BE2C (cell line): ENCODE measurements at regions not wholly inside any gene's neighbourhood (a gene's known extent, or its start where the extent isn't known, plus 50 kb on each side); places are given as distances from the start of the nearest gene placed in this dataset.
"Not testable (repeated sequence)": the region's sequence is repeated elsewhere in the genome, so short reads cannot be mapped to it uniquely, and the experiment has no call there.

Experiments used
- DNase-seq: peaks from one replicate; pipeline ENCODE4 v3.0.0-alpha.2; 2020
- H3K27me3 ChIP-seq: fragments of 250-450 bp; sonication (Bioruptor Pico); 2 replicates; pipeline ENCODE4 v1.5.1; 2020; ENCODE audit warnings: mild to moderate bottlenecking
- H3K36me3 ChIP-seq: fragments of 250-450 bp; sonication (Bioruptor Pico); 2 replicates; pipeline ENCODE4 v1.5.1; 2020; ENCODE audit warnings: mild to moderate bottlenecking
- H3K4me1 ChIP-seq: fragments of 250-450 bp; sonication (Bioruptor Pico); 2 replicates; pipeline ENCODE4 v1.5.1; 2020
- H3K4me3 ChIP-seq: 2 replicates; pipeline ENCODE4 v1.5.1; 2011; ENCODE audit warnings: low read depth, low read length
- H3K9me3 ChIP-seq: fragments of 250-450 bp; sonication (Bioruptor Pico); 2 replicates; pipeline ENCODE4 v1.5.1; 2020
- CTCF ChIP-seq: IDR thresholded peaks from 2 replicates; pipeline ENCODE4 v1.5.1; 2012; ENCODE audit warnings: mild to moderate bottlenecking, low read depth, low read length

- no peaks in the 10 kb centered on the region for H3K36me3 ChIP-seq
- H3K4me3 ChIP-seq = no peak overlapping the region
- DNase-seq = no peak
- TF ChIP-seq CTCF = no peak
- H3K4me1 ChIP-seq = no peaks in the 10 kb centered on the region
- H3K9me3 ChIP-seq = no peaks in the 10 kb centered on the region
- H3K27me3 ChIP-seq = no peaks in the 10 kb centered on the region
Measured at GRCh38 chr5:89826938-89827337, 582.6 kb downstream of the CETN3 start.

- H3K4me1 ChIP-seq = no peaks in the 10 kb centered on the region
Measured at GRCh38 chr5:89823046-89823445, 586.5 kb downstream of the CETN3 start.

GRCh38 chr5:89817841-89818240 is 591.7 kb downstream of the CETN3 start:
- H3K9me3 ChIP-seq = no peaks in the 10 kb centered on the region
- no peak for DNase-seq
- H3K4me1 ChIP-seq = no peaks in the 10 kb centered on the region
- no peak for TF ChIP-seq CTCF
- no peaks in the 10 kb centered on the region for H3K27me3 ChIP-seq
- no peak overlapping the region for H3K4me3 ChIP-seq
- no peaks in the 10 kb centered on the region for H3K36me3 ChIP-seq

More at GRCh38 chr5:89823046-89823445, 586.5 kb downstream of the CETN3 start:
- TF ChIP-seq CTCF = no peak
- no peak overlapping the region for H3K4me3 ChIP-seq
- no peaks in the 10 kb centered on the region for H3K9me3 ChIP-seq
- DNase-seq = peak; percentile 20
- no peaks in the 10 kb centered on the region for H3K27me3 ChIP-seq
- no peaks in the 10 kb centered on the region for H3K36me3 ChIP-seq

GRCh38 chr5:89816038-89816437 is 593.5 kb downstream of the CETN3 start:
- H3K4me3 ChIP-seq = no peak overlapping the region
- H3K27me3 ChIP-seq = no peaks in the 10 kb centered on the region
- no peak for TF ChIP-seq CTCF
- no peaks in the 10 kb centered on the region for H3K4me1 ChIP-seq
- no peaks in the 10 kb centered on the region for H3K36me3 ChIP-seq
- H3K9me3 ChIP-seq = no peaks in the 10 kb centered on the region
- no peak for DNase-seq

GRCh38 chr5:89800735-89801134 is 608.8 kb downstream of the CETN3 start:
- DNase-seq, H3K4me3 ChIP-seq, H3K4me1 ChIP-seq, H3K9me3 ChIP-seq, H3K36me3 ChIP-seq, H3K27me3 ChIP-seq: not testable (repeated sequence)

GRCh38 chr5:89794504-89794903 is 615.1 kb downstream of the CETN3 start:
- not testable (repeated sequence) for H3K36me3 ChIP-seq, H3K9me3 ChIP-seq, H3K27me3 ChIP-seq, H3K4me3 ChIP-seq, DNase-seq, H3K4me1 ChIP-seq

GRCh38 chr5:89779734-89780133 is 629.8 kb downstream of the CETN3 start:
- H3K27me3 ChIP-seq, H3K4me1 ChIP-seq, H3K9me3 ChIP-seq, H3K36me3 ChIP-seq, DNase-seq, H3K4me3 ChIP-seq: not testable (repeated sequence)

- Histone ChIP-seq H3K4me1 (no peaks in the 10 kb centered on the region), H3K27me3 (no peaks in the 10 kb centered on the region), H3K36me3 (no peaks in the 10 kb centered on the region), H3K4me3 (no peak overlapping the region), H3K9me3 (no peaks in the 10 kb centered on the region; the same call in 1 of the 2 replicates)
- TF ChIP-seq CTCF = no peak
- no peak for DNase-seq
Measured at GRCh38 chr5:89777758-89778157, 631.8 kb downstream of the CETN3 start.
